HepG2 (cell line): ENCODE measurements at regions not wholly inside any gene's neighbourhood (a gene's known extent, or its start where the extent isn't known, plus 50 kb on each side); places are given as distances from the start of the nearest gene placed in this dataset.

Source experiments
- CTCF ChIP-seq: sonication (generic); formaldehyde crosslinking; IDR thresholded peaks from 2 replicates; pipeline ENCODE4 v1.5.0; 2020; ENCODE audit warnings: mild to moderate bottlenecking, missing genetic modification reagents, moderate library complexity
- MAFK ChIP-seq, 2 experiments: IDR thresholded peaks in 1 of 2; conservative IDR thresholded peaks in 1 of 2; 2 replicates each; pipeline ENCODE4 v1.6.1; 2011; ENCODE audit warnings: improper control_type of control experiment in 2 of 2, low read length in 2 of 2
- PHF5A ChIP-seq: IDR thresholded peaks from one replicate; pipeline ENCODE4 v1.6.1; 2018; ENCODE audit warnings: low read depth, missing genetic modification reagents; ENCODE audit not compliant: unreplicated experiment
- SMC3 ChIP-seq: IDR thresholded peaks from 2 replicates; pipeline ENCODE4 v1.6.1; 2011; ENCODE audit warnings: low read length, improper control_type of control experiment
- XRCC5 ChIP-seq: fragments of 200-400 bp; formaldehyde crosslinking; optimal IDR thresholded peaks from 2 replicates; pipeline ENCODE3; 2017; ENCODE audit warnings: mild to moderate bottlenecking, low read length
- ZNF362 ChIP-seq: sonication (generic); formaldehyde crosslinking; IDR thresholded peaks from 2 replicates; pipeline ENCODE4 v1.4.0; 2020; ENCODE audit warnings: missing genetic modification reagents, mild to moderate bottlenecking, borderline replicate concordance

DNA sequence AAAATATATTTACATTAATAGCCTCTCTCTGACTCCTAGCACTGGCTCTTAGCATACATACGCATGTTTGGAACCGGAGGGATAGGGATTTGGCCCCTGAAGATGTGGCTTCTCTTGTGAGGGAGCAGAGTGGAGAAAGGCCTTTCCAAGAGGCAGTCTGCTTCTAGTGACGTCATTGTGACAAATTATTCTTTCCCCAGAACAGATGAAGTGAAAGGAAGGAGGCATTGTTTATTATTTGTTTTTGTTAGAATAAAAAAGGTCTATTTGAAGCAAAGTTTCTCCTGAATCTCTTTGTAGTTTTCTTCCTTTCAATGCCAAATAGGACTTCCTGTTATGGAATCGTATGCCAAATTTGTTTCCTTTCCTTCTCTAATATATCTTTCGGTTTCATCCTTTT is 361.6 kb downstream of the ICE1 start:
- TF ChIP-seq CTCF (no peak), XRCC5 (no peak), MAFK (conservative IDR thresholded peaks at IDR 0.05 in 1 of 2, IDR thresholded peaks at IDR 0.05 in 1 of 2; ENCODE audit: low read length in 2 of 2) (no peak), SMC3 (no peak), ZNF362 (CRISPR knock-in tag) (no peak), PHF5A (no peak)
